GM12892 (cell line): ENCODE measurements at regions not wholly inside any gene's neighbourhood (a gene's known extent, or its start where the extent isn't known, plus 50 kb on each side); places are given as distances from the start of the nearest gene placed in this dataset.

Source experiments
- POLR2A ChIP-seq: IDR thresholded peaks from 2 replicates; pipeline ENCODE4 v1.6.1; 2011; ENCODE audit warnings: low read depth, low read length, control low read depth
- POLR2AphosphoS5 ChIP-seq: IDR thresholded peaks from 2 replicates; pipeline ENCODE4 v1.6.1; 2011; ENCODE audit warnings: low read depth, low read length, control low read depth

DNA sequence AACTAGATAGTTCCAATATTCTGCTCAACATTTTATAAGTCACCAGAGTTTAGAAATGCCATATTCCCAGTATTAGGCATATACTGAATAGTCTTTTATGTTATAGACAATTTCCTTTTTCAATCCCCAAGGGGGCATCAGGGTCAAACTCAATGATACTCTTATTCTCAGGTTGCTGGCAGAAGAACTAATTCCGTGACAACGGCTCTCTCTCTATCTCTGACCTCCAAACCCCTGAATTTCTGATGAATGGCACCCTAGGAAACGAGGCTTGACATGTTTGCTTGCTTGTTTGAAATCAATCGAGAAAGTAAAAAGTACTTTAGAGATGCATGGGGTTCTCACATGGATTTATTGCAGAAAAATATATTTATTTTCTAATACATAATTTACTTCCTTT is 160.1 kb downstream of the CASP12 start:
- TF ChIP-seq POLR2A (no peak), POLR2AphosphoS5 (no peak)
